ENCODE measurements at regions not wholly inside any gene's neighbourhood (a gene's known extent, or its start where the extent isn't known, plus 50 kb on each side); places are given as distances from the start of the nearest gene placed in this dataset.

DNA sequence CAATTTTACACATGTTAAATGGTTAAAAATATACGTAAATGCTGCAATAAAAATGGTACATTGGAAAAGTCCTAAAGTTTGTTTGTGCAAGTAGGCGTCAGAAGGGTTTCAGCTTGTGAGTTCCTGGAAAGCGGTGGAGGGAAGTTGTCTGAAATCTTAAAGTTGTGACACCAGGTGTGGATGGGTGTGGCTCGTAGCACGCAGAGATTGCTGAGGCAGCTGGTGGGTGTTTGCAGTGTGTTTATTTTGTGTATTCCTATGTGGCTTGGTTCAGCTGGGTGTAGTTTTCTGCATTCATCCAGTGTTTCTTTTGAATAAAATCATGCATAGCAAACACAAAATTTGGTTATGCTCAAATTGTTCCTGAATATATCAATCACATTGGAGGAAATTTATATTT lies 136.8 kb upstream of the TBX3 start:
- TF ChIP-seq, protein P1, sequence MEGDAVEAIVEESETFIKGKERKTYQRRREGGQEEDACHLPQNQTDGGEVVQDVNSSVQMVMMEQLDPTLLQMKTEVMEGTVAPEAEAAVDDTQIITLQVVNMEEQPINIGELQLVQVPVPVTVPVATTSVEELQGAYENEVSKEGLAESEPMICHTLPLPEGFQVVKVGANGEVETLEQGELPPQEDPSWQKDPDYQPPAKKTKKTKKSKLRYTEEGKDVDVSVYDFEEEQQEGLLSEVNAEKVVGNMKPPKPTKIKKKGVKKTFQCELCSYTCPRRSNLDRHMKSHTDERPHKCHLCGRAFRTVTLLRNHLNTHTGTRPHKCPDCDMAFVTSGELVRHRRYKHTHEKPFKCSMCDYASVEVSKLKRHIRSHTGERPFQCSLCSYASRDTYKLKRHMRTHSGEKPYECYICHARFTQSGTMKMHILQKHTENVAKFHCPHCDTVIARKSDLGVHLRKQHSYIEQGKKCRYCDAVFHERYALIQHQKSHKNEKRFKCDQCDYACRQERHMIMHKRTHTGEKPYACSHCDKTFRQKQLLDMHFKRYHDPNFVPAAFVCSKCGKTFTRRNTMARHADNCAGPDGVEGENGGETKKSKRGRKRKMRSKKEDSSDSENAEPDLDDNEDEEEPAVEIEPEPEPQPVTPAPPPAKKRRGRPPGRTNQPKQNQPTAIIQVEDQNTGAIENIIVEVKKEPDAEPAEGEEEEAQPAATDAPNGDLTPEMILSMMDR (IDR thresholded peaks at IDR 0.05; ENCODE audit: low read depth, low read length, missing input control): no peak
- TF ChIP-seq GABPA (IDR thresholded peaks at IDR 0.05 in 1 of 2, conservative IDR thresholded peaks at IDR 0.05 in 1 of 2): no peak
- TF ChIP-seq ZBTB33 (IDR thresholded peaks at IDR 0.05): no peak
- TF ChIP-seq, protein P2, sequence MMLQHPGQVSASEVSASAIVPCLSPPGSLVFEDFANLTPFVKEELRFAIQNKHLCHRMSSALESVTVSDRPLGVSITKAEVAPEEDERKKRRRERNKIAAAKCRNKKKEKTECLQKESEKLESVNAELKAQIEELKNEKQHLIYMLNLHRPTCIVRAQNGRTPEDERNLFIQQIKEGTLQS (IDR thresholded peaks at IDR 0.05): no peak
- TF ChIP-seq RXRA (IDR thresholded peaks at IDR 0.05): no peak
- TF ChIP-seq YY1 (IDR thresholded peaks at IDR 0.05): no peak
- TF ChIP-seq SP1 (IDR thresholded peaks at IDR 0.05): no peak
- TF ChIP-seq, protein P3, sequence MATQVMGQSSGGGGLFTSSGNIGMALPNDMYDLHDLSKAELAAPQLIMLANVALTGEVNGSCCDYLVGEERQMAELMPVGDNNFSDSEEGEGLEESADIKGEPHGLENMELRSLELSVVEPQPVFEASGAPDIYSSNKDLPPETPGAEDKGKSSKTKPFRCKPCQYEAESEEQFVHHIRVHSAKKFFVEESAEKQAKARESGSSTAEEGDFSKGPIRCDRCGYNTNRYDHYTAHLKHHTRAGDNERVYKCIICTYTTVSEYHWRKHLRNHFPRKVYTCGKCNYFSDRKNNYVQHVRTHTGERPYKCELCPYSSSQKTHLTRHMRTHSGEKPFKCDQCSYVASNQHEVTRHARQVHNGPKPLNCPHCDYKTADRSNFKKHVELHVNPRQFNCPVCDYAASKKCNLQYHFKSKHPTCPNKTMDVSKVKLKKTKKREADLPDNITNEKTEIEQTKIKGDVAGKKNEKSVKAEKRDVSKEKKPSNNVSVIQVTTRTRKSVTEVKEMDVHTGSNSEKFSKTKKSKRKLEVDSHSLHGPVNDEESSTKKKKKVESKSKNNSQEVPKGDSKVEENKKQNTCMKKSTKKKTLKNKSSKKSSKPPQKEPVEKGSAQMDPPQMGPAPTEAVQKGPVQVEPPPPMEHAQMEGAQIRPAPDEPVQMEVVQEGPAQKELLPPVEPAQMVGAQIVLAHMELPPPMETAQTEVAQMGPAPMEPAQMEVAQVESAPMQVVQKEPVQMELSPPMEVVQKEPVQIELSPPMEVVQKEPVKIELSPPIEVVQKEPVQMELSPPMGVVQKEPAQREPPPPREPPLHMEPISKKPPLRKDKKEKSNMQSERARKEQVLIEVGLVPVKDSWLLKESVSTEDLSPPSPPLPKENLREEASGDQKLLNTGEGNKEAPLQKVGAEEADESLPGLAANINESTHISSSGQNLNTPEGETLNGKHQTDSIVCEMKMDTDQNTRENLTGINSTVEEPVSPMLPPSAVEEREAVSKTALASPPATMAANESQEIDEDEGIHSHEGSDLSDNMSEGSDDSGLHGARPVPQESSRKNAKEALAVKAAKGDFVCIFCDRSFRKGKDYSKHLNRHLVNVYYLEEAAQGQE (IDR thresholded peaks at IDR 0.05): no peak
- TF ChIP-seq TAF1 (conservative IDR thresholded peaks at IDR 0.05): no peak
- TF ChIP-seq RAD21 (IDR thresholded peaks at IDR 0.05): no peak
- TF ChIP-seq FOXA1 (IDR thresholded peaks at IDR 0.05): no peak
- no peak for TF ChIP-seq MAX (IDR thresholded peaks at IDR 0.05)
- no peak for TF ChIP-seq EGR1 (IDR thresholded peaks at IDR 0.05; ENCODE audit: low read depth in 2 of 2)

Measured in liver (tissue), 3 donors.